ENCODE measurements at regions not wholly inside any gene's neighbourhood (a gene's known extent, or its start where the extent isn't known, plus 50 kb on each side); places are given as distances from the start of the nearest gene placed in this dataset.

- no peak for TF ChIP-seq CTCF (IDR thresholded peaks at IDR 0.05; ENCODE audit: insufficient read depth, low read depth, low read length)
- no peak for TF ChIP-seq EZH2 (IDR thresholded peaks at IDR 0.05; ENCODE audit: insufficient read depth, low read length)
Observed at GRCh38 chr4:178339769-178340168, 897.5 kb upstream of the AGA start.
